ENCODE measurements at regions not wholly inside any gene's neighbourhood (a gene's known extent, or its start where the extent isn't known, plus 50 kb on each side); places are given as distances from the start of the nearest gene placed in this dataset.

DNA sequence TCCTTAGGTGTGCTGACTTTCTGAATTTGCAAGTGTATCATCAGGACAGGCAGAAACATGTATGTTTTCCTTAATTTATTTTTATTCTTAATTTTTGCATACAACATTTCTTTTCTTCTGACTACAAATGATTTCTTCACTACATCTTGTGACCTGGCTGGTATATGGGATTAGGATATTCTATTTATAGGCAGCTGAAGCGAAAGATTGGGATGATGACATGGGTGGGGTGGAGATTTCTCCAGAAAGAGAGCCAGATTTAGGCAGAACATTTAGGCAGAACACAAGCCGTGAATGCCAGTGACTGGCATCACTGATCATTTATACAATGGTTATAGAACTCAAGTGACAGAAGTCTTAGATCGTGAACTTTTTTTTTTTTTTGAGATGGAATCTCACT is 256.7 kb downstream of the KLF6 start:
- no peak overlapping the region for H3K4me3 ChIP-seq (replicated peaks; ENCODE audit: insufficient read depth, low read length)
- H3K27ac ChIP-seq (replicated peaks), result no peak overlapping the region
- no peak for TF ChIP-seq SPI1 (IDR thresholded peaks at IDR 0.05; ENCODE audit: borderline replicate concordance, low read depth)
- TF ChIP-seq CTCF (IDR thresholded peaks at IDR 0.05; ENCODE audit: insufficient read depth, low read length), result no peak
- TF ChIP-seq GABPA (IDR thresholded peaks at IDR 0.05; ENCODE audit: low read depth), result no peak
- TF ChIP-seq POLR2AphosphoS5 (IDR thresholded peaks at IDR 0.05; ENCODE audit: low read depth), result no peak
- no peak for TF ChIP-seq REST (IDR thresholded peaks at IDR 0.05; ENCODE audit: insufficient replicate concordance, low read depth)
- no peaks in the 10 kb centered on the region for H3K27me3 ChIP-seq (ENCODE audit: insufficient read depth, poor library complexity, severe bottlenecking)
- no peak for DNase-seq (ENCODE audit: low read depth in 1 of 2, low spot score in 1 of 2)

- no peak for DNase-seq (ENCODE audit: low read depth in 1 of 2, low spot score in 1 of 2)
- Histone ChIP-seq H3K27ac (replicated peaks) (no peak overlapping the region), H3K27me3 (ENCODE audit: insufficient read depth, poor library complexity, severe bottlenecking) (no peaks in the 10 kb centered on the region), H3K4me3 (replicated peaks; ENCODE audit: insufficient read depth, low read length) (no peak overlapping the region)
- TF ChIP-seq GABPA (IDR thresholded peaks at IDR 0.05; ENCODE audit: low read depth) (no peak), CTCF (IDR thresholded peaks at IDR 0.05; ENCODE audit: insufficient read depth, low read length) (no peak), POLR2AphosphoS5 (IDR thresholded peaks at IDR 0.05; ENCODE audit: low read depth) (no peak), REST (IDR thresholded peaks at IDR 0.05; ENCODE audit: insufficient replicate concordance, low read depth) (no peak)
These were observed 257.1 kb downstream of the KLF6 start for GRCh38 chr10:3527869-3528268.

- DNase-seq (ENCODE audit: low read depth in 1 of 2, low spot score in 1 of 2), result no peak
- Histone ChIP-seq H3K4me3 (replicated peaks; ENCODE audit: insufficient read depth, low read length) (no peak overlapping the region), H3K27me3 (ENCODE audit: insufficient read depth, poor library complexity, severe bottlenecking) (no peaks in the 10 kb centered on the region), H3K27ac (replicated peaks) (no peak overlapping the region)
- no peak for TF ChIP-seq POLR2AphosphoS5 (IDR thresholded peaks at IDR 0.05; ENCODE audit: low read depth)
- no peak for TF ChIP-seq CTCF (IDR thresholded peaks at IDR 0.05; ENCODE audit: insufficient read depth, low read length)
- no peak for TF ChIP-seq GABPA (IDR thresholded peaks at IDR 0.05; ENCODE audit: low read depth)
- no peak for TF ChIP-seq REST (IDR thresholded peaks at IDR 0.05; ENCODE audit: insufficient replicate concordance, low read depth)
- TF ChIP-seq SPI1 (IDR thresholded peaks at IDR 0.05; ENCODE audit: borderline replicate concordance, low read depth), result no peak
These were observed 258.1 kb downstream of the KLF6 start for GRCh38 chr10:3526727-3527501.
